Ureter (tissue), 1 donor: ENCODE measurements at regions not wholly inside any gene's neighbourhood (a gene's known extent, or its start where the extent isn't known, plus 50 kb on each side); places are given as distances from the start of the nearest gene placed in this dataset.

Experiments
- DNase-seq: peaks from one replicate; pipeline ENCODE4 v3.0.0-alpha.2; 2020; ENCODE audit warnings: low spot score
- donor health status: DM: yes; HTN: yes; CAD: no.

DNA sequence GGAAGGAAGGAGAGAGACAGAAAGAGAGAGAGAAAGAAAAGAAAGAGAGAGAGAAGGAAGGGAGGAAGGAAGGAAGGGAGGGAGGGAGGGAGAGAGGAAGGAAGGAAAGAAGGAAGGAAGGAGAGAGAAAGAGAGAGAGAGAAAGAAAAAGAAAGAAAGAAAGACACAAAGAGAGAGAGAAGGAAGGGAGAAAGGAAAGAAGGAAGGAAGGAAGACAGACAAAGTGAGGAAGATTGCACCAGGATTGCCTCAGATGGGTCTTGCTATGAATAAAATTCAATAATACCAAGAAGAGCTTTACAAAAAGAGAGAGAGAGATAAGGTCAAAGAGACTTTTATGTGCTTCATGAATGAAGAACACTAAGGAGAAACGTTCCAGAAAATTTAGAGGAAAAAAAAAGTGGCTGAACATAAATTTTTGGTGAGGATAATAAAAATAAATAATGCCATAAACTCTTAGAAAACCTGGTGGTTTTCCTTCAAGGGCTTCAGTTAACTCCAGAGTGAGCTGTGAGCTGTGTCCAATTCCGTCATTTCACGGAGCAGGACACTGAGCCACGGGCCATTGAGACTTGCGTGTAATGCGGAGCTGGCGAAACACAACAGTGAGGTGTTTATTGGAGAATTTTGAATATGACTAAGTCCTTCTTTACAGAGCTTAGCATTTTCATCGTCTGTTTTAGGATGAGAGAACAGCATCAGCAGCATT is 72.7 kb upstream of the TNRC6C start:
- no peak for DNase-seq

DNA sequence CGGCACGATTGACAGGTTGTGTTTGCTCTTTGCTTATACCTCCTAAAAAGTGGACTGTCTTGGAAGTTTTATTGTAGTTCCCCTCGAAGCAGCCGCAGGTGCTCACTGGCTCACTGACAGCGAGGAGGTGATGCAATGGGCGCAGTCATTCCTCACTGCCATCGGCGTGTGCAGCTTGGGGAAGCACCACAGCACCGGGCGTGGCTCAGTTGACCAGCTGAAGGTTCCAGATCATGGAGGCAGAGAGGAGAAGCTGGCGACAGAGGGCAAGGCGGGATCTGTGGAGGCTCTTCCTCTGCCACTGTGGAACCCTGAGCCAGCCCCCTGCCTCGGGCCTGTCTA is 72.1 kb upstream of the TNRC6C start:
- DNase-seq, result no peak

DNA sequence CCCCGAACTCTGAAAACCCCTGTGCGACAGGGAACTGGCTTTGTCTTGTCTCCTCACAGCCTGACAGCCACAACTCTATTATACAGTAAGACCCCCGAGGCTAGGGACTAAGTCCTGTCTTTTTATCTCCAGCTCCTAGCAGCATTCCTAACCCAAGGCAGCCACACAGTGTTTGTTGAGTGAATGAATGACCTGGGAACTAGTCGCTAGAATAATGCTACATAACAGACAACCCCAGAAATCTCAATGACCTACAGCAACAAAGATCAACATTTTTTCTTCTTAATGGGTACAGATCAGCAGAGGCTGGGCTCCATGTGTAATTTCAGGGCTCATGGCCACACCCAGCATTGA is 71.4 kb upstream of the TNRC6C start:
- no peak for DNase-seq

- peak; percentile 85 for DNase-seq
These were observed 70.8 kb upstream of the TNRC6C start for GRCh38 chr17:77887464-77888241.

- no peak for DNase-seq
These were observed 70.0 kb upstream of the TNRC6C start for GRCh38 chr17:77888242-77889134.

DNA sequence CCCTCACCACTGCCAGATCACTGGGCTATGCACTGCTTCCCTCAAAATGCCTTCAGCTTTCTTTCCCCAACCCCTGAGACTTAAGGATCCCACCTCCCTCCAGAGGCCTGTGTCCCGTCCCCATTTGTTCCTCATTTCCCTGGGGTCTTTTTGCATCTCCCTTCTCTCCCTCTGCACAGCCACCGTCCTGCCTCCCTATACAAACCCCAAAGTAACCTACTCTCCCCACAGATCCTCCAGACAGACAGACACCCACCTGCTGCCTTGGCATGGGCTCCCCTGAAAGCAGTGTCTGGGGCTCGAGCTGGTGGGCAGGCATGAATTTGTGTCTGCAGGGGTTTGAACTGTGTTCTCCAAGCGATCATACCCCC is 69.4 kb upstream of the TNRC6C start:
- no peak for DNase-seq

- DNase-seq, result no peak
These were observed 68.4 kb upstream of the TNRC6C start for GRCh38 chr17:77889866-77890760.

DNA sequence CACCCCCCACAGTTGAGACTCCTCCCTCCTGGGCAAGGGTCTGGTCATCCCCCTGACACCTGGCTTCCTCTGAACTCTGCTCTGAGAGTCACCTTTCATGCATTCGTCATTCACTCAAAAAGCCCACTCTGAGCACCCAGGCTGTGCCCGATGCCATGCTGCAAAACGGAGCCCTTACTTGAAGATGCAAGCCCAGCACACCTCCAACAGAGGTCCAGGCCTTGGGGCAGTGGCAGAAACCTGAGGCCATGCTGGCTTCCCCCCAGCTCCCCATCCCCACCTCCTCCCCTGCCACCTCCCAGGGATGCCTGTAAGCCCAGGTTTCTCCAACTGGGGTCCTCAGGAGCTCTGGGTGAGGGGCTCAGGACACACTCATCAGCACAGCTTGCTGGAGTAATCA is 67.7 kb upstream of the TNRC6C start:
- no peak for DNase-seq

DNA sequence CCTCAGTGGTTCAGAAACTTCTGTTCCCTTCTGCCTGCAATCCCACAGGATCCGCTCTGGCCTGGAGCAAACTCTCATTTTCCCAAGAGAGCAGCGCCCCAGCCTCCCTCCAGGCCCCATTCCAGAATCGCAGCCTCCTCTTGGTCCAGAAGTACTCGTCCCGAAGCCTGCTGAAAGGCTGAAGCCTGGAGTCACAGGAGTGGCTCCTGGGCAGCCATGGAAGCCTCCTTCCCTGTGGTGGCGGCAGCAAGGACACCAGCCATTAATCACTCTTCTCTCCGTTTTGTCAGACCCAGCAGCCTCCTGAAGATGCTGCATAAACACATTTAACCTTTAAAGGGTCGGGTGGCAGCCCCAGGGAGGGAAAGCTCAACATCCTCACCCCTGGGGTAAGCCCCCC is 66.9 kb upstream of the TNRC6C start:
- no peak for DNase-seq

DNA sequence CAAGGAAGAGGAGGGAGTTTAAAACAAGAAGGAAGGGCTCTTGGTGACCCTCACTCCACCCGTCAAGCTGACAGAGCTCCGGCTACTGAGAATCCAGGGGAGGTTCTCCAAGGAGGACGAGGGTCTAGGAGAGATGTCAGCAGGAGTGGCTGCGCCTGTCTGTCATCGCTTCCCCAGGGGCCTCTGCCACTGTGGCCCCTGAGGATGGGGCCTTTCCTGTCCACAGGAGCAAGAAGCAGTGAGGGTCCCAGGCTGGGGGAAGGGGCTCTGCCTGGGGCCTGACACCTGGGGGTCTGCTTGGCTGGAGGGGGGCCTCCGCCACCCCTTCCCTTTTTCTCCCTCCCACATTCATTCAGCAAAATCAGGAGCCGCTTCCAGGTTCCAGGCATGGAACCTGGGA is 66.5 kb upstream of the TNRC6C start:
- no peak for DNase-seq

DNA sequence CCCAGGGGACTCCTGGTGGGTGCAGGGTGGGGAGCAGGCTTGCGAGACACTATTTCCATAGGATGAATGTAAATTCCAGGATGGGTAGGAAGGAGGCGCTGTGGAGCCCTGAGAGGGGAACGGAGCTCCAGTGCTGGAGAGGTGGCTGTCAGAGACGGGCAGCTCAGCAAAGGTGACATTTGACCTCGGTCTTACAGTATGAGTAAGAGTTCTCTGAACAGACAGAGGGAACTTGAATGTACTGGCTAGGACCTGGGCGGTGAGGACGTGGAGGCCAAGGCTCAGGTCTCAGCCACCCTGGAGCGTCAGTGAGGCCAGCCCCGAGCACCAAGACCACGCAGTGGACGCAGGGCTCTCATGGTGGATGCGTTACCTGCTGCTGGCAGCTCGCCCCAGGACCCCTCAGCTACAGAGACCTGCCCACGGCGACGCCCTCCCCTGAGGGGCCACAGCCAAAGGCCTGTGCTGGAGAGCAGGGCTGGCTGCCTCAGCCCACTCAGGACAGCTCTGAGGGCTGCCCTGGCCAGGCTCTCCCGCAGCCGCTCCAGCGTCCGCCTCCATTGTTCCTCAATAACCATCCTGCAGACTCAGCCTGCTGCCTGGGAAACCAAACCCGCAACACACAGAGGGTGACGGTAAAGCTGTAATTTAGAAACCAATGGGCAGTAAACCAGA is 65.9 kb upstream of the TNRC6C start:
- no peak for DNase-seq

DNA sequence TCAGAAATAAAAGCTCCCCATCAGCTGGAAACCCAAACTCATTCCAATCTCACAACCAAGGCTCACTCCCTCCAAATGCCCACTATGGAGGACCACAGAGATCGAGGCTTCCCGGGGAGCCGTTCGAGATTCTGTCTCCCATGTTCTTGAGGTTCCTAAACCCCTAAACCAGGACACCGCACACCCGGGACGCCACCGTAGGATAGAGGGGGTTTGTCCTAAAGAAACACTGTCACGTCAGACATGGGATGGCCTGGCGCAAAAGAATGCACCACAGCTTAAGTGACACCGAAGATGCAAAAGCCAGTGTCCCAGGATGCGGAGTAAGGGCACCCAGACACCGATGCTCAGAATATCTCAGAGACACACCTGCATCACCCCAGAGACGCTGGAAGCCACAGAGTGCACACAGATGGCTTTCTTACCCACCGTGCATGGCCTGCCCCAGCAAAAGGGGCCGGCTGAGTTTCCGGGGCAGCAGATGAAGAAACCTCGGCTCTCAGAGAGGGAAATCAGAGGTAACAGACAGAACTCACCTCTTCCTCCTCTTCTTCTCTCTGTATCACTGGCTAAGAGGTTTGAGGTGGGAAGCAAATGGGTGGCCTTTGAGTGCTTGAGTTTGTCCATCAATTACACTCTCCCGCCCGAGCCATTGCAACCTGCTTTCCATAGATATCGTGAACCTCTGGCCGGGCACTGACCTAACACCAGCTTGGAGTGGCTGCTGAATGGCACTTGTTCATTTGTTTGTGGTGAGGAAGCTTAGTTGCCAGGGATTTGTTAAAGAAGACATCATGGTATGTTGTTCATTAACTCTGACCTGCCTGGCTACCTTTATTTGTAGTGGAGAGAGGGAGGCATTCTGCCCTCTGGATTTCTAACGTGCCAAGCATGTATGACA is 65.1 kb upstream of the TNRC6C start:
- no peak for DNase-seq

- no peak for DNase-seq
These were observed 64.2 kb upstream of the TNRC6C start for GRCh38 chr17:77894126-77894956.

DNA sequence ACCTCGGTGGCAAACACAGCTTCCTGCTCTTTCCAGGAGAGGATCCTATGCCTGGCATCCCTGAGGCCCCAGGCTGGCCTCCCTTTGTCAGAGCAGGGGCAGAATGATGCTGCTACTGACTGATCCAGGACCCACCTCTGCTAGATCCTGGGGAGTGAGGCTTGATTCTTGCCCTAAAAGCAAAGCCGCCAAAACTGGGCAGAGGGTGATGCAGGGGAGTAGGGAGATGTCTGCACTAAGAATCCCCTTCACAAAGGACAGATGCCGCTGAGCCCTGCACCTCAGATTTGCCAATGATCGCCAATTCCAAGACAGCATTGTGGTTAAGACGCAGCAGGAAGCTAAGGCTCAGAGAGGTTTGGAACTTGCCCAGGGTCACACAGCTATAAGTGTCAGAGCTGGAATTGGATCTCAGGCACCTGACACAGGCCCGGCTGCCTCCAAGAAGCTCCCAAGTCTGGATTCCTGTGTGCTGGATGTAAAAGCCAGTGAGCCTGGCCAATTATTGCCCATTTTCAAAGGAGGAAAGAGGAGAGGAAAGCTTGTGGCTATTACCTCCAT is 60.7 kb upstream of the TNRC6C start:
- no peak for DNase-seq

DNA sequence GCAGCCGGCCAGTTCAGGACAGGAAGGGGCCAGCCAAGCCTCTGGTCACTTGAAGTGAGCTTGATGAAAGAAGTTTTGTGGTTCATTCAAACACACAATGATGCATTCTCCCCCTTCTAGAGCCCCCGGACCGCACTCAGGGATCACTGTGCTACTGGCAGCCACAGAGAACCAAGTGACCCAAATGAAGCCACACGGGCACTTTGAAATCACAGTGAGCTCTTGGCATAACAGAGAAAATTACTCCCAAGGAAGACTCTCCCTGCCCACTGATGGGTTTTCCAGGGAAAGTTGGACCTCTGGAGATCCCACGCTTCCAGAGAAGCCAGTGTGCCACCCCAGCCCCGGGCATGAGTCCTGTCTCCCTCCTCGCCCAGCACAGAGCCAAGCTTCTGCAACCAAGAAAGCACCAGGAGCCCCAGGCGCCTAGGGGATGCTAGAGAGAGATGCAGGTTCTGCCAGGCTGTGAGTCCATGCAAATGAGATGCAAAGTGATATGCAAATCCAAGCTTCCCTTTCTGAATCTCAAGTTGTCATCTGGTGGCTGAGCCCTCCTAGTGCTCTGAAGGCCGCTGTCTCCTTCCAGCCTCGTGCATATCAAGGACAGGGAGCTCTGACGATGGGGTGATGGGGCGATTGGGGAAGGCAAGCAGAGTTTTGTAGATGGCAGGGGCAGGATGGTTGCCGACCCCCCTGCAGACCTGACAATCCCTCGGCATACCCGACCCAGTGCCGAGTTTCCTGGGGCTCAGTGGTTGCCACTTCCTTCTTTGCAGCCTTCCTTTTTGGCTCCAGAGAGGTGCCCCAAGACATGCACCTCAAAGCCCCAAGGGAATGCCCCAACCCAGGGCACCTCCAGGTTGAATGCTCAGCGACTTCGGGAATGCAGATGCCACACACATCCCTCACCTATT is 59.7 kb upstream of the TNRC6C start:
- no peak for DNase-seq

DNA sequence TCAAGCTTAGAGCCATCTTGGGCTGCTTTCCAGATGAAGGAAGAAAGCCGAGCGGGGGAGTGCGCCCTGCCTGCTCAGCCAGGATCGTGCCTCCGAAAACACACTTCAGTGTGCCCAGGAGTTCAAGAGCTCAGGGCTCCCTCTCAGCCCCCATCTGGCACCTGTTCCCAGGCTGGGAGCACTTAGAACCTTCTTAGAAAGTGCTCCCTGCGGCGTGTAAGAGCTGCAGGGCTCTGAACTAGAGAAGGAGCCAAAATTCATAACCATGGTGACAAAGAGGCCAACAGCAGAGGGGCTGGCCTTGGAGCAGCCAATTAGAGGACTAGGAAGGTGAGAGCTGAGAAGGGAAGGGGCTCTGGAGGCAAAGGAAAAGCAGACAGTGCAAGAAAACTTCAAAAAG is 59.0 kb upstream of the TNRC6C start:
- no peak for DNase-seq

- DNase-seq, result no peak
These were observed 57.0 kb upstream of the TNRC6C start for GRCh38 chr17:77901481-77901880.

- no peak for DNase-seq
These were observed 53.2 kb upstream of the TNRC6C start for GRCh38 chr17:77905266-77905665.
